ENCODE measurements at regions not wholly inside any gene's neighbourhood (a gene's known extent, or its start where the extent isn't known, plus 50 kb on each side); places are given as distances from the start of the nearest gene placed in this dataset.

DNA sequence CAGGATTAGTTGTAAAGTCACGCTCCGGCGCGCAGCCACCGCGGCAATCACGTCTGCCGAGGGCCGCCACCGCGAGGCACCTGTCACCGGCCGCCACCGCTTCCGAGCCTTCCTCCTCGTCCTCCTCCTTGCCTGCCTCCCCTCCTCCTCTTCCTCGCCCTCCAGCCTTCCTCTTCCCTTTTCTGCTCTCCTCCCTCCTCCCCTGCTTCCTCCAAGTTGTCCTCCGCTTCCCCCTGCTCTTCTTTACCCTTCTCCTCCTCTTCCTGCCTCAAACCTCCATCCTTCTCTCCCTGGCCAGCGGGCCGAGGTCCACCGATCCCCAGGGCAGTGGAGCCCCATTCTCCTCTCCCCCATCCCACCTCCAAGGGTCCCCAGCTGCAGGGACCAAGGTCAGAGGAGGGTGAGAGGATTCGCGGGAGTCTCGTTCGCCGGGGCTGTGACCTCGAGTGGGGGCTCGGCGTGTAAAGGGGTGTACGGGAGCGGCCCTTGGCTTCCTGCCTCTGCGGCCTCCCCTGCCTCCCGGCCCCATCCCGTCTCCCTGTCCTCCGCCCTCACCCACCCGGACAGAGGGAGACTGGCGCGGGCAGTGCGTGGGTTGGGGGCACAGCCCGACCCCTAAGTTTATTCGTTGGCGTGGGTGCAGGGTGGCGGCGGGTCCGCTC, 89.5 kb upstream of the PAX2 start:
- intact Hi-C loops (cut with DNase I) = no loop called here
- Histone ChIP-seq H3K27me3 (peaks cover 88% of the 10 kb centered on the region), H3K4me3 (no peak overlapping the region), H3K9me3 (no peaks in the 10 kb centered on the region), H3K4me1 (peaks cover 15% of the 10 kb centered on the region), H3K36me3 (no peaks in the 10 kb centered on the region), H3K27ac (no peak overlapping the region)
- TF ChIP-seq CTCF (IDR thresholded peaks at IDR 0.05) = no peak
- ATAC-seq (no peak), DNase-seq (no peak)

- no peaks in the 10 kb centered on the region for H3K9me3 ChIP-seq
- H3K27ac ChIP-seq = no peak overlapping the region
- no peaks in the 10 kb centered on the region for H3K36me3 ChIP-seq
- no peak overlapping the region for H3K4me3 ChIP-seq
- no peak for DNase-seq
- H3K4me1 ChIP-seq = peaks cover 15% of the 10 kb centered on the region
- intact Hi-C loops (cut with DNase I) = no loop called here
- H3K27me3 ChIP-seq = peaks cover 94% of the 10 kb centered on the region
- TF ChIP-seq CTCF (IDR thresholded peaks at IDR 0.05) = no peak
- peak; percentile 56 for ATAC-seq
Measured at GRCh38 chr10:100656454-100656853, 88.9 kb upstream of the PAX2 start.

- no peak for TF ChIP-seq CTCF (IDR thresholded peaks at IDR 0.05)
- no peak for DNase-seq
- intact Hi-C loops (cut with DNase I) = no loop called here
- Histone ChIP-seq H3K27me3 (peaks cover 96% of the 10 kb centered on the region), H3K4me3 (no peak overlapping the region), H3K27ac (no peak overlapping the region), H3K4me1 (peaks cover 15% of the 10 kb centered on the region), H3K9me3 (no peaks in the 10 kb centered on the region), H3K36me3 (no peaks in the 10 kb centered on the region)
- ATAC-seq = no peak
Measured at GRCh38 chr10:100658269-100658668, 87.1 kb upstream of the PAX2 start.

DNA sequence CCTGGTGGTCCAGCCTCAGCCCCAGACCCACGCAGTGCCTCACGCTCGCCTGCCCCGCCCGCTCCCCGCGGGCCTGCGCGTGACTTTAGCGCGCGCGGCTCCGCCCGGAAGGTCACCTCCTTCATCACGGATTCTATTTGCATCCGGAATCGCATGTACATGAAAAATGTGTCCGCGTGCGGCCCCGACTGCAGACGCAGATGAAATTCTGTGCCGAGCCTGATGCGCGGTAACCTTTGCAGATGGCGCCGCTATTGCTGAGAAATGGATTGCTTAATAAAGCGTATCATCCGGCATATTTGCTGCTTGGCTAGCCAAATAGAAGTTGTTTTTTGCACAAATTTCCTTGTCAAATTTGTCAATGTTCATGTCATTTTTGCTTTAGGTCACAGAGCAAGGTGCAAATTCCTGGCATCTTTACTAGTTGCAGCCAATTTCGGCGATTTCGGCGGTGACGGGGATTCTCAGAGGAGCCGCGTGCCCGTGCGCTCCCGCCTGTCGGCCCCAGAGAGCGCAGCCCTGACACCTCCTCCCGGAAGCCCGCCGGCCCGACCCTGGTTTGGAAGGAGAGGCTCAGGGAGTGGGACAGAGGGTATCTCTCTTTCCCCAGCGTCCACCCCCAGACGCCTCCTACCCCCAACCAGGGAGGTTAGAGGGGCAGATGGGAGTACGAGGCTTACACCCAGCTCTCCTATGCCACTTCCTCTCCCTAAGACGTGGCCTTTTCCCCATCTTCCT, 85.9 kb upstream of the PAX2 start:
- TF ChIP-seq CTCF (IDR thresholded peaks at IDR 0.05) = no peak
- intact Hi-C loops (cut with DNase I) = no loop called here

GRCh38 chr10:100660365-100660764, 85.0 kb upstream of the PAX2 start:
- Histone ChIP-seq H3K4me3 (no peak overlapping the region), H3K36me3 (no peaks in the 10 kb centered on the region), H3K27ac (no peak overlapping the region), H3K27me3 (peaks cover 83% of the 10 kb centered on the region), H3K9me3 (no peaks in the 10 kb centered on the region), H3K4me1 (peaks cover 10% of the 10 kb centered on the region)
- intact Hi-C loops (cut with DNase I) = no loop called here
- TF ChIP-seq CTCF (IDR thresholded peaks at IDR 0.05) = no peak
- no peak for ATAC-seq
- no peak for DNase-seq

More for the DNA sequence above, 85.9 kb upstream of the PAX2 start:
- Histone ChIP-seq H3K27ac (no peak overlapping the region), H3K4me1 (peaks cover 15% of the 10 kb centered on the region), H3K27me3 (peaks cover 91% of the 10 kb centered on the region), H3K9me3 (no peaks in the 10 kb centered on the region), H3K4me3 (no peak overlapping the region), H3K36me3 (no peaks in the 10 kb centered on the region)
- ATAC-seq (no peak), DNase-seq (no peak)
